ENCODE measurements at regions not wholly inside any gene's neighbourhood (a gene's known extent, or its start where the extent isn't known, plus 50 kb on each side); places are given as distances from the start of the nearest gene placed in this dataset.
A peak's percentile ranks its signal among the peaks of the same experiment; 100 is the strongest.

GRCh38 chr9:38227061-38227540 lies 158.1 kb upstream of the SHB start (continued):
- TF ChIP-seq CEBPB (IDR thresholded peaks at IDR 0.05; ENCODE audit: low read depth, low read length) (peak; percentile 78), BCL11A (IDR thresholded peaks at IDR 0.05; ENCODE audit: low read depth in 2 of 2, low read length in 2 of 2) (no peak), MAFK (IDR thresholded peaks at IDR 0.05; ENCODE audit: low read depth, low read length) (no peak), KDM4A (IDR thresholded peaks at IDR 0.05; ENCODE audit: low read depth, low read length, severe bottlenecking) (no peak), JUN (IDR thresholded peaks at IDR 0.05; ENCODE audit: low read depth, low read length) (no peak), RFX5 (IDR thresholded peaks at IDR 0.05; ENCODE audit: borderline replicate concordance, low read depth, low read length) (no peak), ASH2L (IDR thresholded peaks at IDR 0.05; ENCODE audit: low read length) (peak; percentile 43), CREB1 (IDR thresholded peaks at IDR 0.05) (no peak), GTF2F1 (IDR thresholded peaks at IDR 0.05; ENCODE audit: borderline replicate concordance, low read depth, low read length) (no peak), TEAD4 (IDR thresholded peaks at IDR 0.05; ENCODE audit: low read depth, low read length) (peak; percentile 59), HDAC2 (IDR thresholded peaks at IDR 0.05; ENCODE audit: borderline replicate concordance in 1 of 2, low read depth in 2 of 2, low read length in 2 of 2) (no peak), TCF12 (IDR thresholded peaks at IDR 0.05; ENCODE audit: low read depth, low read length) (peak; percentile 80; the same call in 1 of the 2 replicates), SP1 (IDR thresholded peaks at IDR 0.05; ENCODE audit: low read depth, low read length) (peak; percentile 73; the same call in 1 of the 2 replicates), ZNF274 (IDR thresholded peaks at IDR 0.05; ENCODE audit: borderline replicate concordance, extremely low read depth, low read length) (no peak), POLR2AphosphoS5 (IDR thresholded peaks at IDR 0.05; ENCODE audit: low read depth, low read length) (no peak), CTBP2 (IDR thresholded peaks at IDR 0.05; ENCODE audit: borderline replicate concordance, insufficient read depth, insufficient read length, low read length) (no peak)
- TF ChIP-seq, protein P1, sequence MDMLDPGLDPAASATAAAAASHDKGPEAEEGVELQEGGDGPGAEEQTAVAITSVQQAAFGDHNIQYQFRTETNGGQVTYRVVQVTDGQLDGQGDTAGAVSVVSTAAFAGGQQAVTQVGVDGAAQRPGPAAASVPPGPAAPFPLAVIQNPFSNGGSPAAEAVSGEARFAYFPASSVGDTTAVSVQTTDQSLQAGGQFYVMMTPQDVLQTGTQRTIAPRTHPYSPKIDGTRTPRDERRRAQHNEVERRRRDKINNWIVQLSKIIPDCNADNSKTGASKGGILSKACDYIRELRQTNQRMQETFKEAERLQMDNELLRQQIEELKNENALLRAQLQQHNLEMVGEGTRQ (IDR thresholded peaks at IDR 0.05; ENCODE audit: low read length), result no peak
- TF ChIP-seq, protein P2, sequence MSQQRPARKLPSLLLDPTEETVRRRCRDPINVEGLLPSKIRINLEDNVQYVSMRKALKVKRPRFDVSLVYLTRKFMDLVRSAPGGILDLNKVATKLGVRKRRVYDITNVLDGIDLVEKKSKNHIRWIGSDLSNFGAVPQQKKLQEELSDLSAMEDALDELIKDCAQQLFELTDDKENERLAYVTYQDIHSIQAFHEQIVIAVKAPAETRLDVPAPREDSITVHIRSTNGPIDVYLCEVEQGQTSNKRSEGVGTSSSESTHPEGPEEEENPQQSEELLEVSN (IDR thresholded peaks at IDR 0.05), result no peak

Measured in H1 (cell line).